H1 (cell line): ENCODE measurements at regions not wholly inside any gene's neighbourhood (a gene's known extent, or its start where the extent isn't known, plus 50 kb on each side); places are given as distances from the start of the nearest gene placed in this dataset.
"Not testable (repeated sequence)": the region's sequence is repeated elsewhere in the genome, so short reads cannot be mapped to it uniquely, and the experiment has no call there.

Source experiments
- CBX8 ChIP-seq: fragments of 300-800, 300-1000 bp; sonication (generic); IDR thresholded peaks from 2 replicates; pipeline ENCODE4 v1.7.1; 2016; ENCODE audit warnings: low read depth, low read length, borderline replicate concordance
- CHD2 ChIP-seq: IDR thresholded peaks from 2 replicates; pipeline ENCODE4 v1.6.1; 2012; ENCODE audit warnings: low read length, improper control_type of control experiment
- EGR1 ChIP-seq: IDR thresholded peaks from 2 replicates; pipeline ENCODE4 v1.6.1; 2011; ENCODE audit warnings: low read depth, low read length, borderline replicate concordance
- EP300 ChIP-seq, 2 experiments: IDR thresholded peaks; 1 replicate in 1 of 2; 2 replicates in 1 of 2; pipeline ENCODE4 v1.6.1; 2011 to 2012; ENCODE audit warnings: low read depth in 2 of 2, low read length in 2 of 2, mild to moderate bottlenecking in 2 of 2, borderline replicate concordance in 1 of 2, inconsistent platforms in 1 of 2, moderate library complexity in 1 of 2
- GABPA ChIP-seq: IDR thresholded peaks from 2 replicates; pipeline ENCODE4 v1.6.1; 2011; ENCODE audit warnings: mild to moderate bottlenecking, low read length, moderate library complexity, borderline replicate concordance; ENCODE audit not compliant: insufficient read depth
- MAFK ChIP-seq: IDR thresholded peaks from 2 replicates; pipeline ENCODE4 v1.6.1; 2012; ENCODE audit warnings: low read depth, mild to moderate bottlenecking, improper control_type of control experiment, low read length
- POLR2A ChIP-seq, 2 experiments: IDR thresholded peaks; 1 replicate in 1 of 2; 2 replicates in 1 of 2; pipeline ENCODE4 v1.6.1; 2011; ENCODE audit warnings: low read depth in 2 of 2, low read length in 2 of 2, mild to moderate bottlenecking in 2 of 2; ENCODE audit errors: control extremely low read depth in 1 of 2
- POLR2AphosphoS5 ChIP-seq: IDR thresholded peaks from 2 replicates; pipeline ENCODE4 v1.6.1; 2011; ENCODE audit warnings: low read depth, low read length
- TEAD4 ChIP-seq: IDR thresholded peaks from 2 replicates; pipeline ENCODE4 v1.6.1; 2012; ENCODE audit warnings: low read depth, low read length, inconsistent platforms, mixed read lengths
- YY1 ChIP-seq: IDR thresholded peaks from 2 replicates; pipeline ENCODE4 v1.6.1; 2011; ENCODE audit warnings: low read depth, mild to moderate bottlenecking, low read length
- TF ChIP-seq, protein P1 (sequence below), 3 experiments: IDR thresholded peaks; 1 replicate in 2 of 3; 2 replicates in 1 of 3; pipeline versions ENCODE4 v1.5.1 to v1.6.1; 2011; ENCODE audit warnings: low read length in 3 of 3, mild to moderate bottlenecking in 3 of 3, inconsistent platforms in 2 of 3, low read depth in 1 of 3, moderate library complexity in 1 of 3; ENCODE audit not compliant: insufficient read depth in 1 of 3; ENCODE audit errors: control extremely low read depth in 1 of 3

DNA sequence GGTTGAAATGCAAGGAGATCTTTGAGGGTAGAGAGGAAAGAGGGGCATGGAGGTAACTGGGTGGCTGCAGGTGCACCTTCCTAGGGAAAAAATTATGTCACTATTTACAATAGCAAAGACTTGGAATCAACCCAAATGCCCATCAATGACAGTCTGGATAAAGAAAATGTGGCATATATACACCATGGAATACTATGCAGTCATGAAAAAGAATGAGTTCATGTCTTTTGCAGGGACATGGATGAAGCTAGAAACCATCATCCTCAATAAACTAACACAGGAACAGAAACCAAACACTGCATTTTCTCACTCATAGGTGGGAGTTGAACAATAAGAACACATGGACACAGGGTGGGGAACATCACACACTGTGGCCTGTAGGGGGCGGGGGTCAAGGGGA lies 243.4 kb upstream of the GHR start:
- TF ChIP-seq, protein P1, sequence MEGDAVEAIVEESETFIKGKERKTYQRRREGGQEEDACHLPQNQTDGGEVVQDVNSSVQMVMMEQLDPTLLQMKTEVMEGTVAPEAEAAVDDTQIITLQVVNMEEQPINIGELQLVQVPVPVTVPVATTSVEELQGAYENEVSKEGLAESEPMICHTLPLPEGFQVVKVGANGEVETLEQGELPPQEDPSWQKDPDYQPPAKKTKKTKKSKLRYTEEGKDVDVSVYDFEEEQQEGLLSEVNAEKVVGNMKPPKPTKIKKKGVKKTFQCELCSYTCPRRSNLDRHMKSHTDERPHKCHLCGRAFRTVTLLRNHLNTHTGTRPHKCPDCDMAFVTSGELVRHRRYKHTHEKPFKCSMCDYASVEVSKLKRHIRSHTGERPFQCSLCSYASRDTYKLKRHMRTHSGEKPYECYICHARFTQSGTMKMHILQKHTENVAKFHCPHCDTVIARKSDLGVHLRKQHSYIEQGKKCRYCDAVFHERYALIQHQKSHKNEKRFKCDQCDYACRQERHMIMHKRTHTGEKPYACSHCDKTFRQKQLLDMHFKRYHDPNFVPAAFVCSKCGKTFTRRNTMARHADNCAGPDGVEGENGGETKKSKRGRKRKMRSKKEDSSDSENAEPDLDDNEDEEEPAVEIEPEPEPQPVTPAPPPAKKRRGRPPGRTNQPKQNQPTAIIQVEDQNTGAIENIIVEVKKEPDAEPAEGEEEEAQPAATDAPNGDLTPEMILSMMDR (IDR thresholded peaks at IDR 0.05; ENCODE audit: control extremely low read depth in 1 of 3, insufficient read depth in 1 of 3, low read depth in 1 of 3, low read length in 3 of 3), result not testable (repeated sequence)
- TF ChIP-seq CBX8; EGR1; MAFK; POLR2AphosphoS5; POLR2A (IDR thresholded peaks at IDR 0.05; ENCODE audit: control extremely low read depth in 1 of 2, low read depth in 2 of 2, low read length in 2 of 2); YY1; EP300 (IDR thresholded peaks at IDR 0.05; ENCODE audit: borderline replicate concordance in 1 of 2, low read depth in 2 of 2, low read length in 2 of 2); GABPA; CHD2; TEAD4: not testable (repeated sequence)
